Osteocyte (in vitro differentiated cells): ENCODE measurements at regions not wholly inside any gene's neighbourhood (a gene's known extent, or its start where the extent isn't known, plus 50 kb on each side); places are given as distances from the start of the nearest gene placed in this dataset.

Experiments
- DNase-seq: peaks from one replicate; pipeline ENCODE4 v3.0.0; 2021; ENCODE audit warnings: mixed read lengths; ENCODE audit not compliant: unreplicated experiment; ENCODE audit errors: extremely low spot score
- H3K27ac Mint-ChIP-seq: one replicate; pipeline ENCODE4 v1.8.0; 2021; ENCODE audit warnings: mild to moderate bottlenecking, mixed read lengths; ENCODE audit not compliant: unreplicated experiment
- H3K27me3 Mint-ChIP-seq: one replicate; pipeline ENCODE4 v1.8.0; 2021; ENCODE audit warnings: mixed read lengths; ENCODE audit not compliant: unreplicated experiment
- H3K36me3 Mint-ChIP-seq: one replicate; pipeline ENCODE4 v1.8.0; 2021; ENCODE audit warnings: mixed read lengths; ENCODE audit not compliant: unreplicated experiment
- H3K4me1 Mint-ChIP-seq: one replicate; pipeline ENCODE4 v1.8.0; 2021; ENCODE audit warnings: mixed read lengths; ENCODE audit not compliant: unreplicated experiment
- H3K4me3 Mint-ChIP-seq: one replicate; pipeline ENCODE4 v1.8.0; 2021; ENCODE audit warnings: mild to moderate bottlenecking, moderate library complexity, mixed read lengths; ENCODE audit not compliant: unreplicated experiment
- H3K9me3 Mint-ChIP-seq: one replicate; pipeline ENCODE4 v1.8.0; 2021; ENCODE audit warnings: mixed read lengths; ENCODE audit not compliant: unreplicated experiment
- TF ChIP-seq, protein P1 (sequence below): fragments of 200-600 bp; sonication (generic); IDR thresholded peaks from 2 replicates; pipeline ENCODE4 v1.5.0; 2021; ENCODE audit warnings: antibody characterized with exemption, mild to moderate bottlenecking, moderate library complexity

DNA sequence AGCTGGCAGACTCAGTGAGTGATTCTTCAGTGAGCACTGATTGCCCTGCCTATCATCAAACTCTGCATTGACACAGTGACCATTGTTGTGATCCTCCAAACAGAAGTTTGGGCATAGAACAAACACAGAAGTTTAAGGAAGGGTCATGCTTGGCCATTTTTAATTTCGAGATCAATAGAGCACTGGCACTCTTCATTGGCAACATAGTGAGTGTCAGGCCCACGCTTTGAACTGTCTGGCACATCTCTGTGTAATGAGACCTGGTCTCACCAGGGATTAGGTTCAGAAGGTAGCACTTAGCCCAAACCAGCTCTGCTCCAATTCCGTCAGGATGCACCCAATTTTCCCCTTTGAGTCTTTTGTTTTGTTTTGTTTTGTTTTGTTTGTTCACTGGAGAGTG is 127.1 kb upstream of the MOCS2 start:
- H3K36me3 Mint-ChIP-seq: no peaks in the 10 kb centered on the region
- H3K27ac Mint-ChIP-seq: no peak overlapping the region
- peaks cover 4% of the 10 kb centered on the region for H3K9me3 Mint-ChIP-seq
- H3K4me1 Mint-ChIP-seq: no peaks in the 10 kb centered on the region
- TF ChIP-seq, protein P1, sequence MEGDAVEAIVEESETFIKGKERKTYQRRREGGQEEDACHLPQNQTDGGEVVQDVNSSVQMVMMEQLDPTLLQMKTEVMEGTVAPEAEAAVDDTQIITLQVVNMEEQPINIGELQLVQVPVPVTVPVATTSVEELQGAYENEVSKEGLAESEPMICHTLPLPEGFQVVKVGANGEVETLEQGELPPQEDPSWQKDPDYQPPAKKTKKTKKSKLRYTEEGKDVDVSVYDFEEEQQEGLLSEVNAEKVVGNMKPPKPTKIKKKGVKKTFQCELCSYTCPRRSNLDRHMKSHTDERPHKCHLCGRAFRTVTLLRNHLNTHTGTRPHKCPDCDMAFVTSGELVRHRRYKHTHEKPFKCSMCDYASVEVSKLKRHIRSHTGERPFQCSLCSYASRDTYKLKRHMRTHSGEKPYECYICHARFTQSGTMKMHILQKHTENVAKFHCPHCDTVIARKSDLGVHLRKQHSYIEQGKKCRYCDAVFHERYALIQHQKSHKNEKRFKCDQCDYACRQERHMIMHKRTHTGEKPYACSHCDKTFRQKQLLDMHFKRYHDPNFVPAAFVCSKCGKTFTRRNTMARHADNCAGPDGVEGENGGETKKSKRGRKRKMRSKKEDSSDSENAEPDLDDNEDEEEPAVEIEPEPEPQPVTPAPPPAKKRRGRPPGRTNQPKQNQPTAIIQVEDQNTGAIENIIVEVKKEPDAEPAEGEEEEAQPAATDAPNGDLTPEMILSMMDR: no peak
- no peak for DNase-seq
- no peak overlapping the region for H3K4me3 Mint-ChIP-seq
- H3K27me3 Mint-ChIP-seq: no peaks in the 10 kb centered on the region

DNA sequence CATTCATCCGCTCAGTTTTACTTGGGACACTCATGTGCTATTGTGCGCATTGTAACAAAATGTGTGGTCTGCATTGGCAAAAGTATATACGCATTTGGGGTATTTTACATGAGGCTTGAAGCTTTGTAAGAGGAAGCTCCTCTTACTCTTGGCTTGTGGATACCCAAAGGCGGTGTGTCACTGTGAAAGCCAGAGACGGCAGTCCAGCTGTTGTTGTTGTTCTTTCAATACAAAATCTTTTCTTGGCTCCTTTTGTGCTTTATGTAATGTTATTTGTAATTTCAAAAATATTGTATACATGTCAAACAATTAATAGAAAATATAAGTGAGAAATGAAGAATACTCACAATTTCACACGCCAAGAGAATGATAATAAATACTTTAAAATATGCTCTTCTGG is 128.3 kb upstream of the MOCS2 start:
- no peak for DNase-seq
- Mint-ChIP-seq H3K27ac (no peak overlapping the region), H3K4me1 (no peaks in the 10 kb centered on the region), H3K9me3 (peaks cover 4% of the 10 kb centered on the region), H3K27me3 (no peaks in the 10 kb centered on the region), H3K4me3 (no peak overlapping the region), H3K36me3 (no peaks in the 10 kb centered on the region)
- TF ChIP-seq, protein P1: no peak

DNA sequence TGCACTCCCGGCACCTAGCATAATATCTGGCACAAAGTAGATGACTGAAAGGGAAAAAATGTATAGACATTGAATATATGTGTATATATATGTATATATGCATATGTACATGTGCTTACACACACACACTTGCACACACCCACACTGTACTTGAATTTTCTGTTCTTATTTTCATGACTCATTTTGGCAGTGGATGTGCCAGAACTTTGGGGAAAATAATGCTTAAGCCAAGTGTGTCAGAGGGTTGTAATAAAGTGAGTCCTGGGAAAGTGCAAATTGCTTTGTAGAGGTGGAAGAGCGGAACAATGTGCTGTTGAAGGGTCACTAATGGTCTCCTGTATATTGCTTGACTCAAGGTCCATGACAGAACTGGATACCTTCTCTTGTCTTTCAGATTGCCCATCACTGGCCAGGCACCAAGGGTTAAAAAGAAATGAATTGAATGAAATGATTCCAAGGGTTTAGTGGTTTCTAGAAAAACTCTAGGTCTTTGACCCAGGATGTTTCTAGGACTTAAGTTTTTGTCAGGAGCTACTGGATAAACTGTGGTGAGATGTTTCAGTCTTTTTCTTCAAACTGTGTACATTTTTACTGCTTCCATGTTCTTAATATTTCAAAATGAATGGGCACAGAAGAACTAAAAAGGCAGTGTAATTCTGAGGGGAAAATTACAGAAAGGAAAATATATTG is 129.9 kb upstream of the MOCS2 start:
- TF ChIP-seq, protein P1: no peak

DNA sequence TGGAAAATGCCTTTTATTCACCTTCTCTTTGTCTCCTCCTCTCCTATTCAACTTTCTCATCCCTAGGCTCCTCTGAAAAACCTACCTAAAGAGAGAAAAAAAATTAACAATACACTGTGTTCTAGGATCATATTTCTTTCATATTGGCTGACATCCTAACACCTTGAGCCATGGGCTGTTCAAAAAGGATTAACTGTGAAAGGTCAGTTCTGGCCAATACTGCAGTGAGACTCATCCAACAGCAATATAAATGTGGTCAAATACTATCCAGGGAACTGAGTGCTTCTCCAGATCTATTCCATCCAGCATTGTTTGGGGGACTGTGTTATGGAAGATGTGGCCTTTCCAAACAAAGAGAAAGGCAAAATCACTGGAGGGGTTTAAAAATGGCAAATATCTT is 131.1 kb upstream of the MOCS2 start:
- Mint-ChIP-seq H3K4me1 (peaks cover 9% of the 10 kb centered on the region), H3K36me3 (no peaks in the 10 kb centered on the region), H3K27me3 (no peaks in the 10 kb centered on the region), H3K27ac (no peak overlapping the region), H3K9me3 (no peaks in the 10 kb centered on the region), H3K4me3 (no peak overlapping the region)
- TF ChIP-seq, protein P1: no peak
- no peak for DNase-seq

More for the DNA sequence above, 129.9 kb upstream of the MOCS2 start:
- Mint-ChIP-seq H3K36me3 (no peaks in the 10 kb centered on the region), H3K4me3 (no peak overlapping the region), H3K4me1 (no peaks in the 10 kb centered on the region), H3K27me3 (no peaks in the 10 kb centered on the region), H3K27ac (no peak overlapping the region), H3K9me3 (no peaks in the 10 kb centered on the region)
- DNase-seq: no peak

DNA sequence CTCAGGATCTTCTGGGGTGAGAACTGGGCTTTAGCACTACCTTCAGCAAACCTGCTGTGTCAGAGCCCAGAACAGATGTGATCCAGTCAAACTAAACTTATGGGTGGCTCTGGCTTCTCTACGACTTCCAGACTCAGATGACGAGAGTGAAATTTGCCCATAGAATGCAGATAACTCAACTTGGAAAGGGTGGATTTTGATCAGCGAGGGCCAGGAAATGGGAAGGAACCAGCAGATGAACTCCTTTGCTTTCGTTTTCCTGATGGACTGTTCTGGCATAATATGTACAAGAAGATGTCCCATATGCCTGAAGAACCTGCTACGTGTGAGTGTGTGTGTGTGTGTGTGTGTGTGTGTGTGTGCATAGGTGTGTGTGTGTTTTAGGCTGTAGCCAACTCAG is 132.0 kb upstream of the MOCS2 start:
- no peak for DNase-seq
- peaks cover 18% of the 10 kb centered on the region for H3K4me1 Mint-ChIP-seq
- H3K27me3 Mint-ChIP-seq: no peaks in the 10 kb centered on the region
- H3K9me3 Mint-ChIP-seq: no peaks in the 10 kb centered on the region
- H3K36me3 Mint-ChIP-seq: no peaks in the 10 kb centered on the region
- H3K27ac Mint-ChIP-seq: no peak overlapping the region
- no peak overlapping the region for H3K4me3 Mint-ChIP-seq
- TF ChIP-seq, protein P1: no peak
